Spleen (tissue), 11 donors: ENCODE measurements at regions not wholly inside any gene's neighbourhood (a gene's known extent, or its start where the extent isn't known, plus 50 kb on each side); places are given as distances from the start of the nearest gene placed in this dataset.
"Not testable (repeated sequence)": the region's sequence is repeated elsewhere in the genome, so short reads cannot be mapped to it uniquely, and the experiment has no call there.

Experiments used
- DNase-seq: peaks from one replicate; pipeline ENCODE4 v3.0.0-alpha.2; 2020
- H3K27ac ChIP-seq, 8 donors: fragments of 200-600 bp; sonication (generic) in 7 of 8; 1 replicate in 4 of 8; 2 replicates in 4 of 8; pipeline versions ENCODE4 v1.5.0 to v1.8.0; 2016 to 2021; ENCODE audit warnings: inconsistent platforms in 4 of 8, mild to moderate bottlenecking in 4 of 8, moderate library complexity in 1 of 8
- H3K27me3 ChIP-seq, 7 donors: fragments of 200-600 bp; sonication (generic) in 6 of 7; replicated peaks in 1 of 7; 1 replicate in 4 of 7; 2 replicates in 3 of 7; pipeline versions ENCODE4 v1.5.0 to v1.8.0; 2016 to 2021; ENCODE audit warnings: inconsistent platforms in 3 of 7, mild to moderate bottlenecking in 1 of 7
- H3K36me3 ChIP-seq, 6 donors: fragments of 200-600 bp; sonication (generic) in 5 of 6; 1 replicate in 4 of 6; 2 replicates in 2 of 6; pipeline versions ENCODE4 v1.5.0 to v1.8.0; 2016 to 2021; ENCODE audit warnings: inconsistent platforms in 2 of 6
- H3K4me1 ChIP-seq, 6 donors: fragments of 200-600 bp; sonication (generic) in 5 of 6; 1 replicate in 3 of 6; 2 replicates in 3 of 6; pipeline versions ENCODE4 v1.5.0 to v1.8.0; 2016 to 2021; ENCODE audit warnings: inconsistent platforms in 3 of 6
- H3K4me3 ChIP-seq, 8 donors: fragments of 200-600 bp; sonication (generic) in 7 of 8; 1 replicate in 4 of 8; 2 replicates in 4 of 8; pipeline versions ENCODE4 v1.5.0 to v1.8.0; 2016 to 2021; ENCODE audit warnings: inconsistent platforms in 4 of 8, mild to moderate bottlenecking in 4 of 8, moderate library complexity in 2 of 8
- H3K9me3 ChIP-seq, 8 donors: fragments of 200-600 bp; sonication (generic) in 7 of 8; 1 replicate in 4 of 8; 2 replicates in 4 of 8; pipeline versions ENCODE4 v1.5.0 to v1.8.0; 2016 to 2021; ENCODE audit warnings: inconsistent platforms in 4 of 8
- POLR2A ChIP-seq, 3 donors: fragments of 450-650 bp; IDR thresholded peaks; one replicate each; pipeline ENCODE4 v1.5.1; 2017; ENCODE audit warnings: antibody characterized with exemption in 3 of 3, mild to moderate bottlenecking in 1 of 3
- POLR2AphosphoS5 ChIP-seq, 3 donors: sonication (generic); formaldehyde crosslinking; IDR thresholded peaks; one replicate each; pipeline ENCODE4 v1.5.1; 2017; ENCODE audit warnings: antibody characterized with exemption in 3 of 3
- WGBS, 5 donors: extraction: QIAGEN DNeasy Blood & Tissue Kit in 3 of 5; methylation state at CpG; one replicate each; pipeline versions ENCODE4 v1.1.5 to v1.1.7; 2013 to 2018; 5-methylcytosine and 5-hydroxymethylcytosine counted together
- intact Hi-C: fragments of 100-400 bp; cut with DNase I; formaldehyde crosslinking; loops from one replicate; pipeline ENCODE4 v1.15.0; 2023; ENCODE audit warnings: low total_unique reads
- TF ChIP-seq, protein P1 (sequence below), 11 experiments: fragments of 200-600 bp in 7 of 11; fragments of 450-650 bp in 4 of 11; sonication (generic) in 4 of 11; IDR thresholded peaks in 8 of 11; conservative IDR thresholded peaks in 3 of 11; 1 replicate in 7 of 11; 2 replicates in 4 of 11; pipeline versions ENCODE4 v1.4.0 to v1.8.0; 2016 to 2021; ENCODE audit warnings: antibody characterized with exemption in 11 of 11, inconsistent platforms in 4 of 11, mild to moderate bottlenecking in 1 of 11
- donor health status: healthy with polysubstance abuse.
- donor health status: DM: no; HTN: no; CAD: no; lungs with moderate emphysema.
- donor health status: DM: no; HTN: no; CAD: no.
- donor health status: Bipolar disorder and iron deficiency.
- donor health status: healthy.
- donor health status: DM: no; HTN: no; CAD: no.
- donor health status: DM: yes; HTN: yes; CAD: no.

GRCh38 chr12:33546004-33546403, 106.4 kb upstream of the SYT10 start:
- H3K4me1 ChIP-seq, result no peaks in the 10 kb centered on the region
- no peak overlapping the region for H3K27ac ChIP-seq
- WGBS, 5 donors, result 79 to 84% (median 82%) methylated on average over 3 of the region's 3 CpGs
- no peaks in the 10 kb centered on the region for H3K27me3 ChIP-seq
- DNase-seq, result no peak
- TF ChIP-seq, protein P1, sequence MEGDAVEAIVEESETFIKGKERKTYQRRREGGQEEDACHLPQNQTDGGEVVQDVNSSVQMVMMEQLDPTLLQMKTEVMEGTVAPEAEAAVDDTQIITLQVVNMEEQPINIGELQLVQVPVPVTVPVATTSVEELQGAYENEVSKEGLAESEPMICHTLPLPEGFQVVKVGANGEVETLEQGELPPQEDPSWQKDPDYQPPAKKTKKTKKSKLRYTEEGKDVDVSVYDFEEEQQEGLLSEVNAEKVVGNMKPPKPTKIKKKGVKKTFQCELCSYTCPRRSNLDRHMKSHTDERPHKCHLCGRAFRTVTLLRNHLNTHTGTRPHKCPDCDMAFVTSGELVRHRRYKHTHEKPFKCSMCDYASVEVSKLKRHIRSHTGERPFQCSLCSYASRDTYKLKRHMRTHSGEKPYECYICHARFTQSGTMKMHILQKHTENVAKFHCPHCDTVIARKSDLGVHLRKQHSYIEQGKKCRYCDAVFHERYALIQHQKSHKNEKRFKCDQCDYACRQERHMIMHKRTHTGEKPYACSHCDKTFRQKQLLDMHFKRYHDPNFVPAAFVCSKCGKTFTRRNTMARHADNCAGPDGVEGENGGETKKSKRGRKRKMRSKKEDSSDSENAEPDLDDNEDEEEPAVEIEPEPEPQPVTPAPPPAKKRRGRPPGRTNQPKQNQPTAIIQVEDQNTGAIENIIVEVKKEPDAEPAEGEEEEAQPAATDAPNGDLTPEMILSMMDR (IDR thresholded peaks at IDR 0.05 in 8 of 11, conservative IDR thresholded peaks at IDR 0.05 in 3 of 11), result no peak
- TF ChIP-seq POLR2A (IDR thresholded peaks at IDR 0.05), result no peak
- no peak for TF ChIP-seq POLR2AphosphoS5 (IDR thresholded peaks at IDR 0.05)
- H3K9me3 ChIP-seq, result peaks cover 0 to 39% (median 22%) of the 10 kb centered on the region in 8 donors
- intact Hi-C loops, result no loop called here
- no peaks in the 10 kb centered on the region for H3K36me3 ChIP-seq
- H3K4me3 ChIP-seq, result no peak overlapping the region

GRCh38 chr12:33547084-33547483, 107.5 kb upstream of the SYT10 start:
- no peaks in the 10 kb centered on the region for H3K4me1 ChIP-seq
- intact Hi-C loops, result no loop called here
- no peak for TF ChIP-seq POLR2A (IDR thresholded peaks at IDR 0.05)
- no peak for TF ChIP-seq POLR2AphosphoS5 (IDR thresholded peaks at IDR 0.05)
- TF ChIP-seq, protein P1 (IDR thresholded peaks at IDR 0.05 in 8 of 11, conservative IDR thresholded peaks at IDR 0.05 in 3 of 11), result no peak
- no peak overlapping the region for H3K27ac ChIP-seq
- DNase-seq, result no peak
- 87 to 97% (median 88%) methylated on average over 3 of the region's 3 CpGs for WGBS, 5 donors
- no peak overlapping the region for H3K4me3 ChIP-seq
- peaks cover 0 to 37% (median 19%) of the 10 kb centered on the region in 8 donors for H3K9me3 ChIP-seq
- no peaks in the 10 kb centered on the region for H3K36me3 ChIP-seq
- no peaks in the 10 kb centered on the region for H3K27me3 ChIP-seq

DNA sequence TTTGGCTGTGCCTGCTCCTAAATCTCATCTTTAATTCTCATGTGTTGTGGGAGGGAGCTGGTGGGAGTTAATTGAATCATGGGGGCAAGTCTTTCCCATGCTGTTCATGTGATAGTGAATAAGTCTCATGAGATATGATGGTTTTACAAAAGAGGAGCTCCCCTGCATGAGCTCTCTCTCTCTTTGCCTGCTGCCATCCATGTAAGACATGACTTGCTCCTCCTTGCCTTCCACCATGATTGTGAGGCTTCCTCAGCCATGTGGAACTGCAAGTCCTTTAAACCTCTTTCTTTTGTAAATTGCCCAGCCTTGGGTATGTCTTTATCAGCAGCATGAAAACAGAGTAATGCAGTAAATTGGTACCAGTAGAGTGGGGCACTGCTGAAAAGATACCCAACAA, 110.6 kb upstream of the SYT10 start:
- H3K9me3 ChIP-seq, result peaks cover 0 to 27% (median 14%) of the 10 kb centered on the region in 8 donors
- H3K4me1 ChIP-seq, intact Hi-C loops, H3K4me3 ChIP-seq, H3K27me3 ChIP-seq, DNase-seq, H3K36me3 ChIP-seq, H3K27ac ChIP-seq: not testable (repeated sequence)

- H3K36me3 ChIP-seq, result no peaks in the 10 kb centered on the region
- H3K27me3 ChIP-seq, result no peaks in the 10 kb centered on the region
- no peak overlapping the region for H3K4me3 ChIP-seq
- TF ChIP-seq POLR2A (IDR thresholded peaks at IDR 0.05) (no peak), POLR2AphosphoS5 (IDR thresholded peaks at IDR 0.05) (no peak)
- TF ChIP-seq, protein P1 (IDR thresholded peaks at IDR 0.05 in 8 of 11, conservative IDR thresholded peaks at IDR 0.05 in 3 of 11), result no peak
- intact Hi-C loops, result no loop called here
- H3K9me3 ChIP-seq, result peaks cover 0 to 27% (median 14%) of the 10 kb centered on the region in 8 donors
- no peaks in the 10 kb centered on the region for H3K4me1 ChIP-seq
- DNase-seq, result no peak
- no peak overlapping the region for H3K27ac ChIP-seq
These were observed 111.4 kb upstream of the SYT10 start for GRCh38 chr12:33551006-33551405.

GRCh38 chr12:33555128-33555527, 115.5 kb upstream of the SYT10 start:
- no peaks in the 10 kb centered on the region for H3K27me3 ChIP-seq
- no peaks in the 10 kb centered on the region for H3K4me1 ChIP-seq
- intact Hi-C loops, result no loop called here
- no peaks in the 10 kb centered on the region for H3K36me3 ChIP-seq
- no peak overlapping the region for H3K4me3 ChIP-seq
- TF ChIP-seq, protein P1 (IDR thresholded peaks at IDR 0.05 in 8 of 11, conservative IDR thresholded peaks at IDR 0.05 in 3 of 11), result no peak
- TF ChIP-seq POLR2AphosphoS5 (IDR thresholded peaks at IDR 0.05) (no peak), POLR2A (IDR thresholded peaks at IDR 0.05) (no peak)
- peaks cover 0 to 23% (median 11%) of the 10 kb centered on the region in 8 donors for H3K9me3 ChIP-seq
- DNase-seq, result no peak
- no peak overlapping the region for H3K27ac ChIP-seq
